Left ventricle myocardium inferior (tissue), 1 donor: ENCODE measurements at regions not wholly inside any gene's neighbourhood (a gene's known extent, or its start where the extent isn't known, plus 50 kb on each side); places are given as distances from the start of the nearest gene placed in this dataset.
"Not testable (repeated sequence)": the region's sequence is repeated elsewhere in the genome, so short reads cannot be mapped to it uniquely, and the experiment has no call there.

Source experiments
- DNase-seq: peaks from one replicate; pipeline ENCODE4 v3.0.0-alpha.2; 2020
- H3K27ac ChIP-seq: fragments of 200-600 bp; replicated peaks from 2 replicates; pipeline ENCODE4 v1.8.0; 2021
- H3K27me3 ChIP-seq: fragments of 200-600 bp; 2 replicates; pipeline ENCODE4 v1.8.0; 2021; ENCODE audit warnings: low read depth
- H3K36me3 ChIP-seq: fragments of 200-600 bp; 2 replicates; pipeline ENCODE4 v1.8.0; 2021
- H3K4me1 ChIP-seq: fragments of 200-600 bp; 2 replicates; pipeline ENCODE4 v1.8.0; 2021
- H3K4me3 ChIP-seq: fragments of 200-600 bp; 2 replicates; pipeline ENCODE4 v1.8.0; 2021; ENCODE audit warnings: mild to moderate bottlenecking, moderate library complexity
- H3K9me3 ChIP-seq: fragments of 200-600 bp; replicated peaks from 2 replicates; pipeline ENCODE4 v1.8.0; 2021
- intact Hi-C: fragments of 100-400 bp; cut with micrococcal nuclease; formaldehyde crosslinking; loops from one replicate; pipeline ENCODE4 v1.11.0; 2022
- TF ChIP-seq, protein P1 (sequence below): fragments of 200-600 bp; IDR thresholded peaks from 2 replicates; pipeline ENCODE4 v1.8.0; 2021; ENCODE audit warnings: antibody characterized with exemption, mild to moderate bottlenecking, borderline replicate concordance
- donor health status: DM: no; HTN: yes; CAD: no; lungs with severe emphysema.

- H3K4me3 ChIP-seq: no peak overlapping the region
- H3K27ac ChIP-seq: no peak overlapping the region
- DNase-seq: no peak
- H3K4me1 ChIP-seq: no peaks in the 10 kb centered on the region
- no peaks in the 10 kb centered on the region for H3K9me3 ChIP-seq
- TF ChIP-seq, protein P1, sequence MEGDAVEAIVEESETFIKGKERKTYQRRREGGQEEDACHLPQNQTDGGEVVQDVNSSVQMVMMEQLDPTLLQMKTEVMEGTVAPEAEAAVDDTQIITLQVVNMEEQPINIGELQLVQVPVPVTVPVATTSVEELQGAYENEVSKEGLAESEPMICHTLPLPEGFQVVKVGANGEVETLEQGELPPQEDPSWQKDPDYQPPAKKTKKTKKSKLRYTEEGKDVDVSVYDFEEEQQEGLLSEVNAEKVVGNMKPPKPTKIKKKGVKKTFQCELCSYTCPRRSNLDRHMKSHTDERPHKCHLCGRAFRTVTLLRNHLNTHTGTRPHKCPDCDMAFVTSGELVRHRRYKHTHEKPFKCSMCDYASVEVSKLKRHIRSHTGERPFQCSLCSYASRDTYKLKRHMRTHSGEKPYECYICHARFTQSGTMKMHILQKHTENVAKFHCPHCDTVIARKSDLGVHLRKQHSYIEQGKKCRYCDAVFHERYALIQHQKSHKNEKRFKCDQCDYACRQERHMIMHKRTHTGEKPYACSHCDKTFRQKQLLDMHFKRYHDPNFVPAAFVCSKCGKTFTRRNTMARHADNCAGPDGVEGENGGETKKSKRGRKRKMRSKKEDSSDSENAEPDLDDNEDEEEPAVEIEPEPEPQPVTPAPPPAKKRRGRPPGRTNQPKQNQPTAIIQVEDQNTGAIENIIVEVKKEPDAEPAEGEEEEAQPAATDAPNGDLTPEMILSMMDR: no peak
- intact Hi-C loops: no loop called here
- no peaks in the 10 kb centered on the region for H3K36me3 ChIP-seq
- H3K27me3 ChIP-seq: no peaks in the 10 kb centered on the region
Observed at GRCh38 chr11:98409069-98409468, 611.7 kb upstream of the CNTN5 start.

- no peaks in the 10 kb centered on the region for H3K27me3 ChIP-seq
- H3K9me3 ChIP-seq: no peaks in the 10 kb centered on the region
- TF ChIP-seq, protein P1: no peak
- H3K4me1 ChIP-seq: no peaks in the 10 kb centered on the region
- H3K4me3 ChIP-seq: no peak overlapping the region
- H3K27ac ChIP-seq: no peak overlapping the region
- no peak for DNase-seq
- intact Hi-C loops: no loop called here
- no peaks in the 10 kb centered on the region for H3K36me3 ChIP-seq
Observed at GRCh38 chr11:98411777-98412176, 609.0 kb upstream of the CNTN5 start.

DNA sequence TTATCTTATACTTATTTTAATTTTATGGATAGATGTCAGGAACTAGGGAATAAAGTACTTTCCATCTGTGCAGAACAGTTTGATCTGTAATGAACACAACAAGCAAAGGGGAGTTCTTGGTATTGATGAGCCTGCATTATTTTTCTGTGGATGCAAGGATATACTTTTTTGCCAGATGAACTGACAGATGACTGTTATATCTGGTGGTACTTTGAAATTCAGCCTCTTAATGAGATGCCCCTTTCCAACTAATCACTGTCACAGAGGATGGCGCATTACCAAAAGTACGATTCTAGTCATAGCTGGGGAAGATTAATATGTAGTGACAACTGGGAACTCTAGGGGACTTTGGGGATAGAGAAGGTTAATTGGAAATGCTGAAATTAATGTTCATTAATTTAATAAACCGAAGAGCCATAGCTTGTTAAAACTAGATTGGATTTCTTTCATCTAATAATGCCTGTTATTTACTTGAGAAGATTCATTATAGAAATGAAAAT, 603.4 kb upstream of the CNTN5 start:
- no peak overlapping the region for H3K4me3 ChIP-seq
- H3K27me3 ChIP-seq: no peaks in the 10 kb centered on the region
- no peaks in the 10 kb centered on the region for H3K4me1 ChIP-seq
- TF ChIP-seq, protein P1: no peak
- H3K27ac ChIP-seq: no peak overlapping the region
- H3K36me3 ChIP-seq: no peaks in the 10 kb centered on the region
- peaks cover 29% of the 10 kb centered on the region for H3K9me3 ChIP-seq
- intact Hi-C loops: no loop called here
- no peak for DNase-seq

GRCh38 chr11:98423933-98424332, 596.8 kb upstream of the CNTN5 start:
- TF ChIP-seq, protein P1: no peak
- intact Hi-C loops: no loop called here
- Histone ChIP-seq H3K9me3 (peaks cover 88% of the 10 kb centered on the region), H3K36me3 (no peaks in the 10 kb centered on the region), H3K27ac (no peak overlapping the region), H3K4me1 (no peaks in the 10 kb centered on the region), H3K27me3 (no peaks in the 10 kb centered on the region), H3K4me3 (no peak overlapping the region)
- DNase-seq: no peak

GRCh38 chr11:98424773-98425172, 596.0 kb upstream of the CNTN5 start:
- H3K27ac ChIP-seq, intact Hi-C loops, H3K4me3 ChIP-seq, DNase-seq, H3K4me1 ChIP-seq, H3K27me3 ChIP-seq, H3K36me3 ChIP-seq: not testable (repeated sequence)
- H3K9me3 ChIP-seq: peaks cover 89% of the 10 kb centered on the region

GRCh38 chr11:98431463-98432359, 589.0 kb upstream of the CNTN5 start:
- no peak for DNase-seq
- no peak overlapping the region for H3K27ac ChIP-seq
- no peaks in the 10 kb centered on the region for H3K4me1 ChIP-seq
- H3K9me3 ChIP-seq: peaks cover 59% of the 10 kb centered on the region
- intact Hi-C loops: no loop called here
- no peaks in the 10 kb centered on the region for H3K36me3 ChIP-seq
- no peak overlapping the region for H3K4me3 ChIP-seq
- H3K27me3 ChIP-seq: no peaks in the 10 kb centered on the region
- TF ChIP-seq, protein P1: no peak
